Spleen (tissue), 11 donors: ENCODE measurements at regions not wholly inside any gene's neighbourhood (a gene's known extent, or its start where the extent isn't known, plus 50 kb on each side); places are given as distances from the start of the nearest gene placed in this dataset.
"Not testable (repeated sequence)": the region's sequence is repeated elsewhere in the genome, so short reads cannot be mapped to it uniquely, and the experiment has no call there.

Experiments
- DNase-seq: peaks from one replicate; pipeline ENCODE4 v3.0.0-alpha.2; 2020
- H3K27ac ChIP-seq, 8 donors: fragments of 200-600 bp; sonication (generic) in 7 of 8; 1 replicate in 4 of 8; 2 replicates in 4 of 8; pipeline versions ENCODE4 v1.5.0 to v1.8.0; 2016 to 2021; ENCODE audit warnings: inconsistent platforms in 4 of 8, mild to moderate bottlenecking in 4 of 8, moderate library complexity in 1 of 8
- H3K27me3 ChIP-seq, 7 donors: fragments of 200-600 bp; sonication (generic) in 6 of 7; replicated peaks in 1 of 7; 1 replicate in 4 of 7; 2 replicates in 3 of 7; pipeline versions ENCODE4 v1.5.0 to v1.8.0; 2016 to 2021; ENCODE audit warnings: inconsistent platforms in 3 of 7, mild to moderate bottlenecking in 1 of 7
- H3K36me3 ChIP-seq, 6 donors: fragments of 200-600 bp; sonication (generic) in 5 of 6; 1 replicate in 4 of 6; 2 replicates in 2 of 6; pipeline versions ENCODE4 v1.5.0 to v1.8.0; 2016 to 2021; ENCODE audit warnings: inconsistent platforms in 2 of 6
- H3K4me1 ChIP-seq, 6 donors: fragments of 200-600 bp; sonication (generic) in 5 of 6; 1 replicate in 3 of 6; 2 replicates in 3 of 6; pipeline versions ENCODE4 v1.5.0 to v1.8.0; 2016 to 2021; ENCODE audit warnings: inconsistent platforms in 3 of 6
- H3K4me3 ChIP-seq, 8 donors: fragments of 200-600 bp; sonication (generic) in 7 of 8; 1 replicate in 4 of 8; 2 replicates in 4 of 8; pipeline versions ENCODE4 v1.5.0 to v1.8.0; 2016 to 2021; ENCODE audit warnings: inconsistent platforms in 4 of 8, mild to moderate bottlenecking in 4 of 8, moderate library complexity in 2 of 8
- H3K9me3 ChIP-seq, 8 donors: fragments of 200-600 bp; sonication (generic) in 7 of 8; 1 replicate in 4 of 8; 2 replicates in 4 of 8; pipeline versions ENCODE4 v1.5.0 to v1.8.0; 2016 to 2021; ENCODE audit warnings: inconsistent platforms in 4 of 8
- CTCF ChIP-seq, 11 experiments: fragments of 200-600 bp in 7 of 11; fragments of 450-650 bp in 4 of 11; sonication (generic) in 4 of 11; IDR thresholded peaks in 8 of 11; conservative IDR thresholded peaks in 3 of 11; 1 replicate in 7 of 11; 2 replicates in 4 of 11; pipeline versions ENCODE4 v1.4.0 to v1.8.0; 2016 to 2021; ENCODE audit warnings: antibody characterized with exemption in 11 of 11, inconsistent platforms in 4 of 11, mild to moderate bottlenecking in 1 of 11
- POLR2A ChIP-seq, 3 donors: fragments of 450-650 bp; IDR thresholded peaks; one replicate each; pipeline ENCODE4 v1.5.1; 2017; ENCODE audit warnings: antibody characterized with exemption in 3 of 3, mild to moderate bottlenecking in 1 of 3
- POLR2AphosphoS5 ChIP-seq, 3 donors: sonication (generic); formaldehyde crosslinking; IDR thresholded peaks; one replicate each; pipeline ENCODE4 v1.5.1; 2017; ENCODE audit warnings: antibody characterized with exemption in 3 of 3
- WGBS, 5 donors: extraction: QIAGEN DNeasy Blood & Tissue Kit in 3 of 5; methylation state at CpG; one replicate each; pipeline versions ENCODE4 v1.1.5 to v1.1.7; 2013 to 2018; 5-methylcytosine and 5-hydroxymethylcytosine counted together
- intact Hi-C: fragments of 100-400 bp; cut with DNase I; formaldehyde crosslinking; loops from one replicate; pipeline ENCODE4 v1.15.0; 2023; ENCODE audit warnings: low total_unique reads
- donor health status: healthy with polysubstance abuse.
- donor health status: DM: no; HTN: no; CAD: no; lungs with moderate emphysema.
- donor health status: DM: no; HTN: no; CAD: no.
- donor health status: Bipolar disorder and iron deficiency.
- donor health status: healthy.
- donor health status: DM: no; HTN: no; CAD: no.
- donor health status: DM: yes; HTN: yes; CAD: no.

- Histone ChIP-seq H3K27me3 (no peaks in the 10 kb centered on the region), H3K36me3 (no peaks in the 10 kb centered on the region), H3K9me3 (peaks cover 0 to 11% (median 0%) of the 10 kb centered on the region in 8 donors), H3K27ac (no peak overlapping the region), H3K4me3 (no peak overlapping the region), H3K4me1 (no peaks in the 10 kb centered on the region)
- intact Hi-C loops = no loop called here
- TF ChIP-seq POLR2AphosphoS5 (IDR thresholded peaks at IDR 0.05) (no peak), POLR2A (IDR thresholded peaks at IDR 0.05) (no peak), CTCF (IDR thresholded peaks at IDR 0.05 in 8 of 11, conservative IDR thresholded peaks at IDR 0.05 in 3 of 11) (no peak)
- no peak for DNase-seq
- WGBS, 5 donors = 69 to 85% (median 76%) methylated on average over 1 of the region's 1 CpG
These were observed 432.2 kb upstream of the LMCD1 start for GRCh38 chr3:8069471-8069870.

GRCh38 chr3:8070011-8070410 is 431.6 kb upstream of the LMCD1 start:
- Histone ChIP-seq H3K36me3 (no peaks in the 10 kb centered on the region), H3K27ac (no peak overlapping the region), H3K4me3 (no peak overlapping the region), H3K4me1 (no peaks in the 10 kb centered on the region), H3K9me3 (peaks cover 0 to 11% (median 0%) of the 10 kb centered on the region in 8 donors), H3K27me3 (no peaks in the 10 kb centered on the region)
- intact Hi-C loops = no loop called here
- no peak for TF ChIP-seq POLR2A (IDR thresholded peaks at IDR 0.05)
- no peak for TF ChIP-seq CTCF (IDR thresholded peaks at IDR 0.05 in 8 of 11, conservative IDR thresholded peaks at IDR 0.05 in 3 of 11)
- no peak for DNase-seq

DNA sequence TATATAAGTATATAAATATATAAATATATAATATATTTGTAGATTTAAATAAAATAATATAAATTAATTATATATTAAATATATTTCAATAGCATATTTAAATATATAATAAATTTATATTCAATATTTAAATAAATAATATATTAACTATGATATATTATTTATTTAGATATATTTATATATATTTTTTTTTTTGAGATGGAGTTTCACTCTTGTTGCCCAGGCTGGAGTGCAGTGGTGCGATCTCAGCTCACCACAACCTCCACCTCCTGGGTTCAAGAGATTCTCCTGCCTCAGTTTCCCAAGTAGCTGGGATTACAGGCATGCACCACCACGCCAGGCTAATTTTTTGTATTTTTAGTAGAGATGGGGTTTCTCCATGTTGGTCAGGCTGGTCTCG is 426.9 kb upstream of the LMCD1 start:
- intact Hi-C loops, H3K27ac ChIP-seq, H3K4me3 ChIP-seq, H3K9me3 ChIP-seq, H3K4me1 ChIP-seq, H3K27me3 ChIP-seq, DNase-seq, H3K36me3 ChIP-seq: not testable (repeated sequence)
- 87 to 95% (median 92%) methylated on average over 3 of the region's 3 CpGs for WGBS, 5 donors

DNA sequence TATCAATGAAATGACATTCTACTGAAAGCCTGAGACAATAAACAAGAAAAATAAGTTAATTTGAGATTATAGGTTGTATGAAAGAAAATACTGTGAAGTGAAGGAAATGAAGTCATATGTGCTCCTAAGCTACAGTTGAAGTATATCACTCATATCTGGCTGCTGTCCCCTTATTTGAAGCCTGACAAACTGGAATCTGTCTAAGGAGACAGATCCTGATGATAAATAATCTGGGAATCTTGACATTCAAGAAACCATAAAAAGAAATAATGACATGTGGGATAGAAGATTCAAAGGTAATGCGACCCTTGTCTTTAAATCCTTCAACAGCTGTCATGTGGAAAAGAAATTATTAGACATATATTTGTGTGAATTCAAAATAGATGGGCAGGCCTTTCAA is 424.5 kb upstream of the LMCD1 start:
- DNase-seq = no peak
- H3K4me3 ChIP-seq = no peak overlapping the region
- no peak for TF ChIP-seq CTCF (IDR thresholded peaks at IDR 0.05 in 8 of 11, conservative IDR thresholded peaks at IDR 0.05 in 3 of 11)
- no peak for TF ChIP-seq POLR2A (IDR thresholded peaks at IDR 0.05)
- TF ChIP-seq POLR2AphosphoS5 (IDR thresholded peaks at IDR 0.05) = no peak
- no peak overlapping the region for H3K27ac ChIP-seq
- no peaks in the 10 kb centered on the region for H3K9me3 ChIP-seq
- H3K36me3 ChIP-seq = no peaks in the 10 kb centered on the region
- intact Hi-C loops = no loop called here
- H3K4me1 ChIP-seq = no peaks in the 10 kb centered on the region
- H3K27me3 ChIP-seq = no peaks in the 10 kb centered on the region
- WGBS, 5 donors = 77 to 96% (median 89%) methylated on average over 1 of the region's 1 CpG

DNA sequence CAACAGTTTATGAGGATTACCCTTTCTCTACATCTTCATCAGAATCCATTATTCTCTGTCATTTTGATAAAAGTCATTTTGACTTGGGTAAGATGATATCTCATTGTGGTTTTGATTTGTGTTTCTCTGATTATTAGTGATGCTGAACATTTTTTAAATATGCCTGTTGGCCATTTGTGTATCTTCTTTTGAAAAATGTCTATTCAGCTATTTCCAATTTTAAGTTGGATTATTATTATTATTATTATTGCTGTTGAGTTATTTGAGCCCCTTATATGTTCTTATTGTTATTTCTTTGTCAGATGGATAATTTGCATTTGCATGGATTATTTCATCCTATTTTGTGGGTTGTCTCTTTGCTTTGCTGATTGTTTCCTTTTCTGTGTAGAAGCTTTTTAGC is 421.2 kb upstream of the LMCD1 start:
- TF ChIP-seq POLR2A (IDR thresholded peaks at IDR 0.05) (no peak), CTCF (IDR thresholded peaks at IDR 0.05 in 8 of 11, conservative IDR thresholded peaks at IDR 0.05 in 3 of 11) (no peak), POLR2AphosphoS5 (IDR thresholded peaks at IDR 0.05) (no peak)
- H3K9me3 ChIP-seq = no peaks in the 10 kb centered on the region
- DNase-seq = no peak
- no peaks in the 10 kb centered on the region for H3K27me3 ChIP-seq
- no peak overlapping the region for H3K4me3 ChIP-seq
- H3K4me1 ChIP-seq = no peaks in the 10 kb centered on the region
- H3K36me3 ChIP-seq = no peaks in the 10 kb centered on the region
- H3K27ac ChIP-seq = no peak overlapping the region
- intact Hi-C loops = no loop called here
